GM12874 (cell line): ENCODE measurements at regions not wholly inside any gene's neighbourhood (a gene's known extent, or its start where the extent isn't known, plus 50 kb on each side); places are given as distances from the start of the nearest gene placed in this dataset.

Experiments
- TF ChIP-seq, protein P1 (sequence below): IDR thresholded peaks from 2 replicates; pipeline ENCODE4 v1.5.1; 2011; ENCODE audit warnings: low read depth, mild to moderate bottlenecking, control low read depth, low read length, moderate library complexity; ENCODE audit not compliant: insufficient read depth

DNA sequence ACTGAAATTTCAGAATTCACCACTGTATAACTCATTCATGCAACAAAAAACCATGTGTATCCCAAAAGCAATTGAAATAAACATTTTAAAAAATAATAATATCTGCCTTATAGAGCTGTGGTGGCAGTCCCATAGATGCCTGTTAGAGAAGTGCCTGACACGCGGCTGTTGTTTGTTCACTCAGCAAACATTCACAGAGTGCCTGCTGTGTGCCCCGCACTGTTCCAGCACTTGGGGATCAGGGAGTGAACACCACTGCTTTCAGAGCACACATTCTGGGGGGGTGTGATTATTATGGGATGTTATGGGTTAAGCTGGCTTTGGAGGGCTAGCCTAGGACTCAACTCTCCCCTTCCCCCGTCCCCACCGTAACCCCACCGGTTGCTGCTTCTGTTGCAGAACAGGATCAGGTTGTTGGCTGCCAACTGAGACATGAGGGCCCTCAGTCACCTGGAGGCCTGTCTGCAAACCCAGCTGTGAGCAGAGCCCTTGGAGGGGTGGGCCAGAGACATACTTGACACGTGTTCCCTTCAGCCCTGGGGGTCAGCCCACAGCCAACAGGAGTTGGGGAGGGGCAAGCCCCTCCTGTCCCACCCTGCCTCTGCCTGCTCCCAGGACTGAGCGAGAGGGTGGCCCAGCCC is 103.3 kb upstream of the CIBAR2 start:
- TF ChIP-seq, protein P1, sequence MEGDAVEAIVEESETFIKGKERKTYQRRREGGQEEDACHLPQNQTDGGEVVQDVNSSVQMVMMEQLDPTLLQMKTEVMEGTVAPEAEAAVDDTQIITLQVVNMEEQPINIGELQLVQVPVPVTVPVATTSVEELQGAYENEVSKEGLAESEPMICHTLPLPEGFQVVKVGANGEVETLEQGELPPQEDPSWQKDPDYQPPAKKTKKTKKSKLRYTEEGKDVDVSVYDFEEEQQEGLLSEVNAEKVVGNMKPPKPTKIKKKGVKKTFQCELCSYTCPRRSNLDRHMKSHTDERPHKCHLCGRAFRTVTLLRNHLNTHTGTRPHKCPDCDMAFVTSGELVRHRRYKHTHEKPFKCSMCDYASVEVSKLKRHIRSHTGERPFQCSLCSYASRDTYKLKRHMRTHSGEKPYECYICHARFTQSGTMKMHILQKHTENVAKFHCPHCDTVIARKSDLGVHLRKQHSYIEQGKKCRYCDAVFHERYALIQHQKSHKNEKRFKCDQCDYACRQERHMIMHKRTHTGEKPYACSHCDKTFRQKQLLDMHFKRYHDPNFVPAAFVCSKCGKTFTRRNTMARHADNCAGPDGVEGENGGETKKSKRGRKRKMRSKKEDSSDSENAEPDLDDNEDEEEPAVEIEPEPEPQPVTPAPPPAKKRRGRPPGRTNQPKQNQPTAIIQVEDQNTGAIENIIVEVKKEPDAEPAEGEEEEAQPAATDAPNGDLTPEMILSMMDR, result no peak

DNA sequence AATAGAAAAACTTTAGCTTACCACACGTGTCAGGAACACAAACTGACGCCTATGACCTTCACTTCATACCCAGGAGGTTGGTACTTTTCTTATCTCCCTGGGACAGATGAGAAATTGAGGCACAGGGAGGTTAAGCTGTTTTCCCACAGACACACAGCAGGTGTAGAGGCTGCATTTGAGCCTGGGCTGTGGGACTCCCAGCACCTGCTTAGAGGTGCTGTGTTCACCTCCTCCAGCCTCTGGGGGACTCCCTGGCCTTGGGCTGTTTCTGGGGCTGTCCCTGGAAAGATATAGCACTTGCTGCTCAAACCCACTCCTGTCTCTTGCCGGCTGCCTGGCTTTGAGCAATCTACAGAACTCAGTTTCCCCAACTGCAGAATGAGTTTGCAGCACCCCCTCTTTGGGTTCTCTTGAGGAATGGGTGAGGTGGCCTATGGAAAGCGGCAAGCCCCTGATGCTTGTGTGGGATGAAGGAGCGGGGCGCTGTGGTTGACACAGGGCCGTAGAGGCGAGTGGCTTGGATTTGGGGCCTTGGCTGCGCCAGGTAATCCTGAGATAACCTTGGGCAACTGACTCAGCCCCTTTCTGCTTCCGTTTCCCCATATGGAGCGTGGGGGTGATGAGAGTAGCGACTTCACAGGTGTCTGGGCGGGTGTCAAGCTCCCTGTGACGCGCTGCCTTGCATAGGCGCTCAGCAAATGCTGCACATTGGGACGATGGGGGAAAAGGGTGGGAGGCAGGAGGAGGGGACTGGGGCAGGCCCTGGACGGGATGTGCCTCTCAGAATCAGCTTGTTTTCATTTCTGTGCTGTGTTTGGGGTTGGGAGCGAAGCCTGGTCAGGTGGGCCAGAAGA is 104.5 kb upstream of the CIBAR2 start:
- TF ChIP-seq, protein P1, result no peak

DNA sequence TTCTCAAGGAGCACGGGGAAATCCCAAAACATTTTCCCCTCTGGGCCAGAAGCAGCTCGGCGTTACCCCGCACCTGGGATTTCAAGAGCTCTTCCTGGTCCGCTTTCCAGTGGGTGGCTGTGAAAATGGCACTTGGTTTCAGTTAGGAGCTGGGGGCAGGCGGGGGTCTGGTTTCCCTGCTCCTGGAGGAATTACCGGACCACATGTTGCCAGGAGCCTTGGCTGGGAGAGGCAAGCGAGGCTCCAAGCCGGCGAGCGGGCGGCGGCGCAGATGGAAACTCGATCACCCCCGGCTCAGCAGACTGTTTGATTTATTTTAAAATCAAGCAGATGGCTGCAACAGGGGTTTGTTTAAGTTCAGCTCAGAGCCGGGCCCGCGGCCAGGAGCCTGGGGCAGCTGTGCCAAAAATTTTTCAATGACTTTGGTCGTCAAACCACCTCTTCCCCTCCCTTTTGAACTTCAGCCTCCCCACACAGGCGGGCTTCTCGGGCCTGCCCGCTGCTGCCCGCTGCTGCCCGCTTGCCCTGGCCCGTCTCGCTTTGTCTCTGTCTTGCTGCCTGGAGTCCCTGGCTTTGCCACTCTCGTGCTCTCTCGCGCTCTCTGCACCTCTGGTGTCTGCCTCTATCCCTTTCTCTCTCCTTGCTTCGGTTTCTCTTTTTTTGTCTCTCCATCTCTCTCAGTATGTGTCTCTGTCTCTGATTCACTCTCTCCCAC is 108.0 kb upstream of the CIBAR2 start:
- TF ChIP-seq, protein P1, result no peak

DNA sequence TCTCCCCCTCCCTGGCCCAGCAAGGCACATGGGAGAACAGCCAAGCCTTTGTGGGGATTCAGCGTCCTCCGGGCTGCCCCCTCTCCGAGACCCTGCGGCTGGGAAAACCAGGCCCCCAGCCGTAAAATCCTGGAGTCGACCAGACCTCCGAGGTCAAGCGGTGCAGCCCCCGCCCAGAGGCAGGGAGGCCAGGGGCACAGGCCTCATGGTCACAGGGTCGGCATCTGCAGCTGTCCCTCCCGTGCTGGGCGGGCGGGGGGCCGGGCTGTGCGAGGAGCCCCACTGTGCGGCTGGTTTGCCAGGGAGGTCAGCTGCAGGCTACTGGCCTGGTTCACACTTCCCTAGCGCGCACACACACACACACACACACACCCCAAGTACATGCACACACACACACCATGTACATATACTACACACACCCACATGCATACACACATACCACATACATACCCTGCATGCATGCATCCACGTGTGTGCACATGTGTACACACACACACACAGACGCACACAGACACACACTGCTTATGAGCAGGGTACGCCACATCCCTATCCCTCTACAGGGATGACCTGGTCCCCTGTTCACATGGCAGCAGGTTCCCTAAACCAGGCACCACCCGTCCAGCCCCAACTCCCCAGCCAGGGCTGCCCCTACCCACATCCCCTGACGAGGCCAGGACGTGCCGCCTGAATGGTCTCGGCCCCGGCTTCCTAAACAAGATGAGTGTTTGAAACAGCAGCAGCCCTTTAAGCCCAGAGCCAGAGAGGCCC is 108.9 kb upstream of the CIBAR2 start:
- TF ChIP-seq, protein P1, result no peak

DNA sequence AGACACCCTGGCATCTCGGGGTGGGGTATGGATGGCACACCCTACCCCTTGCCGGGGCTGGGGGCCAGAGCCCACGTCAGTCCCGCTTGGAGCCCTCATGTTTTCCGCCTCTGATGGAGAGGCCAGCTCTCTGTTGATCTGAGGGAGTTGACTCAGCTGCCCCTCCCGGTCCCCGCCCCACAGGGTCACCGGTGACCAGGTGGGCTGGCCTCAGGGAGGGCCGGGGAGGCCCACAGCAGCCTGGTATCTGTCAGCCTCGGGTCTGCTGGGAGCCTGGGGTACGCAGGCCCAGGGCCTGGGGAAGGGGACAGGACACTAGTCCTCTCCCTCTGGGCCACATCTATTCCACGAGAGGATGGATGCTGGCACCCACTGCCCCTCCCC is 109.5 kb upstream of the CIBAR2 start:
- TF ChIP-seq, protein P1, result no peak

DNA sequence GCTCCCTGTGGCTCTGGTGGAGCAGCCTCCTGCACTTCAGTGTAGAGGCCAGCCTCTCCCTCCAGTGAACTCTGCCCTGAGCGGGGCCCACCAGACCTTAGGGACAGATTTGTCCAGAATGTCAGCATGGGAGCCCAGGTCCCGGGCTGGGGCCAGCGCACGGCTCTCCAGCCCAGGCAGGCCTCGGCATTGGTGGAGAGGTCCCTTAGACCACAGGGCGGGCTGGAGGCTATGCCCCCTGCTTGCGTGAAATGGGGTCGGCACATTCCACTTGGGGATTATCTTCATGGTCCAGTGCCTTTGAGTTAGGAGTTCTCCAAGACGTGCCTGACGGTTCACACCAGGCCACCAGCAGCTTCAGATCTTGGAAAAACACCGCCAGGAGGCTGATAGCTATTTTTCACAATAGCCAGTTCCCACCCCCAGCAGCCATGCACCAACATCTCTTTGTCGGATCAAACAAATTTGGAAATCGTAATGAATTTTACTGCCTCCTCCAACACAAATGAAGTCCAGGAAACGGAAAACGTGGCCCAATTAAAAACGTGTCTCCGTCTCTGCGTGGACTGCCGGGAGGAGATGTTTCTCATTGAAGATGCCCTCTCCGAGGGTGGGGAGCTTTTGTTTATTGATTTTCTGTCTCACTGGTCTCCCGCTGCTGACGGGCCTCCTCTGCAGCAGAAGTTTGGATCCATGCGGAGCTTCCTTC is 110.0 kb upstream of the CIBAR2 start:
- TF ChIP-seq, protein P1, result no peak
